Lower lobe of right lung (tissue), 2 donors: ENCODE measurements at regions not wholly inside any gene's neighbourhood (a gene's known extent, or its start where the extent isn't known, plus 50 kb on each side); places are given as distances from the start of the nearest gene placed in this dataset.

Experiments
- ATAC-seq, 2 donors: fragments of 200-7000 bp; cut with Tn5 transposase; one replicate each; pipeline ENCODE4 v1.9.1; 2020 to 2022; ENCODE audit warnings: mild to moderate bottlenecking in 2 of 2, moderate library complexity in 2 of 2
- DNase-seq: peaks from one replicate; pipeline ENCODE4 v3.0.0-alpha.2; 2020
- H3K27ac ChIP-seq: fragments of 200-600 bp; one replicate; pipeline ENCODE4 v1.8.0; 2022
- H3K27me3 ChIP-seq: fragments of 200-600 bp; one replicate; pipeline ENCODE4 v1.8.0; 2022; ENCODE audit warnings: low read depth
- H3K36me3 ChIP-seq: fragments of 200-600 bp; one replicate; pipeline ENCODE4 v1.8.0; 2022; ENCODE audit warnings: mild to moderate bottlenecking
- H3K4me1 ChIP-seq: fragments of 200-600 bp; one replicate; pipeline ENCODE4 v1.8.0; 2022
- H3K4me3 ChIP-seq: fragments of 200-600 bp; one replicate; pipeline ENCODE4 v1.8.0; 2022; ENCODE audit warnings: mild to moderate bottlenecking
- H3K9me3 ChIP-seq: fragments of 200-600 bp; one replicate; pipeline ENCODE4 v1.8.0; 2022
- CTCF ChIP-seq: fragments of 200-600 bp; IDR thresholded peaks from one replicate; pipeline ENCODE4 v1.8.0; 2022; ENCODE audit warnings: antibody characterized with exemption, mild to moderate bottlenecking
- intact Hi-C: fragments of 100-400 bp; cut with DNase I; formaldehyde crosslinking; loops from one replicate; pipeline ENCODE4 v1.11.0; 2022
- donor health status: DM: no; HTN: yes; CAD: no; lungs with severe emphysema.

- intact Hi-C loops = no loop called here
- Histone ChIP-seq H3K27ac (no peak overlapping the region), H3K27me3 (no peaks in the 10 kb centered on the region), H3K9me3 (no peaks in the 10 kb centered on the region), H3K4me3 (no peak overlapping the region), H3K4me1 (no peaks in the 10 kb centered on the region), H3K36me3 (no peaks in the 10 kb centered on the region)
- ATAC-seq (no peak), DNase-seq (no peak)
- no peak for TF ChIP-seq CTCF
Measured at GRCh38 chr5:4797445-4797844, 342.7 kb upstream of the ADAMTS16 start.

- H3K9me3 ChIP-seq = no peaks in the 10 kb centered on the region
- intact Hi-C loops = no loop called here
- no peaks in the 10 kb centered on the region for H3K27me3 ChIP-seq
- no peak for TF ChIP-seq CTCF
- no peak for DNase-seq
- ATAC-seq = no peak
- H3K4me1 ChIP-seq = no peaks in the 10 kb centered on the region
- no peaks in the 10 kb centered on the region for H3K36me3 ChIP-seq
- H3K4me3 ChIP-seq = no peak overlapping the region
- no peak overlapping the region for H3K27ac ChIP-seq
Measured at GRCh38 chr5:4802044-4802443, 338.1 kb upstream of the ADAMTS16 start.

GRCh38 chr5:4804691-4805360 lies 335.3 kb upstream of the ADAMTS16 start:
- intact Hi-C loops = no loop called here
- no peak overlapping the region for H3K27ac ChIP-seq
- H3K4me3 ChIP-seq = no peak overlapping the region
- no peaks in the 10 kb centered on the region for H3K4me1 ChIP-seq
- no peak for TF ChIP-seq CTCF
- H3K9me3 ChIP-seq = no peaks in the 10 kb centered on the region
- ATAC-seq (no peak), DNase-seq (no peak)
- H3K36me3 ChIP-seq = no peaks in the 10 kb centered on the region
- no peaks in the 10 kb centered on the region for H3K27me3 ChIP-seq

GRCh38 chr5:4815002-4815401 lies 325.1 kb upstream of the ADAMTS16 start:
- H3K4me3 ChIP-seq = no peak overlapping the region
- H3K4me1 ChIP-seq = no peaks in the 10 kb centered on the region
- intact Hi-C loops = no loop called here
- TF ChIP-seq CTCF = no peak
- no peaks in the 10 kb centered on the region for H3K36me3 ChIP-seq
- DNase-seq (no peak), ATAC-seq (no peak)
- no peak overlapping the region for H3K27ac ChIP-seq
- no peaks in the 10 kb centered on the region for H3K27me3 ChIP-seq
- H3K9me3 ChIP-seq = no peaks in the 10 kb centered on the region

GRCh38 chr5:4817767-4818166 lies 322.4 kb upstream of the ADAMTS16 start:
- TF ChIP-seq CTCF = no peak
- Histone ChIP-seq H3K9me3 (no peaks in the 10 kb centered on the region), H3K4me1 (no peaks in the 10 kb centered on the region), H3K27me3 (no peaks in the 10 kb centered on the region), H3K36me3 (no peaks in the 10 kb centered on the region), H3K27ac (no peak overlapping the region), H3K4me3 (no peak overlapping the region)
- intact Hi-C loops = no loop called here
- ATAC-seq = no peak
- DNase-seq = no peak
